ENCODE measurements at regions not wholly inside any gene's neighbourhood (a gene's known extent, or its start where the extent isn't known, plus 50 kb on each side); places are given as distances from the start of the nearest gene placed in this dataset.
"Not testable (repeated sequence)": the region's sequence is repeated elsewhere in the genome, so short reads cannot be mapped to it uniquely, and the experiment has no call there.

- peaks cover 4% of the 10 kb centered on the region for H3K4me1 Mint-ChIP-seq
- H3K4me3 Mint-ChIP-seq: no peak overlapping the region
- no peaks in the 10 kb centered on the region for H3K27me3 Mint-ChIP-seq (ENCODE audit: low read depth)
Measured at GRCh38 chr6:8174571-8174970, 72.2 kb upstream of the EEF1E1 start.

DNA sequence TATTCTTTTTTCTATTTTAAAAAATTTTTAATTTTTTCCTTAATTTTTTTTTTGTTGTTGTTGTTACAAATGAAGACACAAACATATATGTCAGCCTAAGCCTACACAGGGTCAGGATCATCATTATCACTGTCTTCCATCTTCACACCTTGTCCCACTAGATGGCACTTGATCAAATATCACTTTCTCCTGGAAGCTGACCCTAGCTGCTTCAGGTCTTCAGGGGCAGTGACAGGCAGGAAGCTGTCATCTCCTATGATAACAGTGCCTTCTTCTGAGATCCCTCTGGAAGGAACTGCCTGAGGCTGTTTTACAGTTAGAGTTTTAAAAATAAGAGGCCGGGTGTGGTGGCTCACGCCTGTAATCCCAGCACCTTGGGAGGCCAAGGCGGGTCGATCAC lies 70.2 kb upstream of the EEF1E1 start:
- TF ChIP-seq, protein P1, sequence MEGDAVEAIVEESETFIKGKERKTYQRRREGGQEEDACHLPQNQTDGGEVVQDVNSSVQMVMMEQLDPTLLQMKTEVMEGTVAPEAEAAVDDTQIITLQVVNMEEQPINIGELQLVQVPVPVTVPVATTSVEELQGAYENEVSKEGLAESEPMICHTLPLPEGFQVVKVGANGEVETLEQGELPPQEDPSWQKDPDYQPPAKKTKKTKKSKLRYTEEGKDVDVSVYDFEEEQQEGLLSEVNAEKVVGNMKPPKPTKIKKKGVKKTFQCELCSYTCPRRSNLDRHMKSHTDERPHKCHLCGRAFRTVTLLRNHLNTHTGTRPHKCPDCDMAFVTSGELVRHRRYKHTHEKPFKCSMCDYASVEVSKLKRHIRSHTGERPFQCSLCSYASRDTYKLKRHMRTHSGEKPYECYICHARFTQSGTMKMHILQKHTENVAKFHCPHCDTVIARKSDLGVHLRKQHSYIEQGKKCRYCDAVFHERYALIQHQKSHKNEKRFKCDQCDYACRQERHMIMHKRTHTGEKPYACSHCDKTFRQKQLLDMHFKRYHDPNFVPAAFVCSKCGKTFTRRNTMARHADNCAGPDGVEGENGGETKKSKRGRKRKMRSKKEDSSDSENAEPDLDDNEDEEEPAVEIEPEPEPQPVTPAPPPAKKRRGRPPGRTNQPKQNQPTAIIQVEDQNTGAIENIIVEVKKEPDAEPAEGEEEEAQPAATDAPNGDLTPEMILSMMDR (conservative IDR thresholded peaks at IDR 0.05): no peak
- Mint-ChIP-seq H3K4me1 (no peaks in the 10 kb centered on the region), H3K36me3 (ENCODE audit: low read depth) (no peaks in the 10 kb centered on the region), H3K9me3 (peaks cover 3% of the 10 kb centered on the region), H3K27me3 (ENCODE audit: low read depth) (no peaks in the 10 kb centered on the region), H3K4me3 (no peak overlapping the region), H3K27ac (ENCODE audit: unreplicated experiment) (no peak overlapping the region)
- DNase-seq (ENCODE audit: low read depth, low spot score): no peak

More at GRCh38 chr6:8174571-8174970, 72.2 kb upstream of the EEF1E1 start:
- TF ChIP-seq, protein P1 (conservative IDR thresholded peaks at IDR 0.05): no peak
- Mint-ChIP-seq H3K36me3 (ENCODE audit: low read depth) (no peaks in the 10 kb centered on the region), H3K27ac (ENCODE audit: unreplicated experiment) (peak overlapping the region; percentile 53), H3K9me3 (peaks cover 3% of the 10 kb centered on the region)
- DNase-seq (ENCODE audit: low read depth, low spot score): no peak

GRCh38 chr6:8170754-8171153 lies 68.4 kb upstream of the EEF1E1 start:
- DNase-seq (ENCODE audit: low read depth, low spot score): no peak
- H3K4me1 Mint-ChIP-seq: no peaks in the 10 kb centered on the region
- no peaks in the 10 kb centered on the region for H3K27me3 Mint-ChIP-seq (ENCODE audit: low read depth)
- H3K36me3 Mint-ChIP-seq (ENCODE audit: low read depth): no peaks in the 10 kb centered on the region
- TF ChIP-seq, protein P1 (conservative IDR thresholded peaks at IDR 0.05): no peak
- peaks cover 6% of the 10 kb centered on the region for H3K9me3 Mint-ChIP-seq
- no peak overlapping the region for H3K4me3 Mint-ChIP-seq
- H3K27ac Mint-ChIP-seq (ENCODE audit: unreplicated experiment): no peak overlapping the region

DNA sequence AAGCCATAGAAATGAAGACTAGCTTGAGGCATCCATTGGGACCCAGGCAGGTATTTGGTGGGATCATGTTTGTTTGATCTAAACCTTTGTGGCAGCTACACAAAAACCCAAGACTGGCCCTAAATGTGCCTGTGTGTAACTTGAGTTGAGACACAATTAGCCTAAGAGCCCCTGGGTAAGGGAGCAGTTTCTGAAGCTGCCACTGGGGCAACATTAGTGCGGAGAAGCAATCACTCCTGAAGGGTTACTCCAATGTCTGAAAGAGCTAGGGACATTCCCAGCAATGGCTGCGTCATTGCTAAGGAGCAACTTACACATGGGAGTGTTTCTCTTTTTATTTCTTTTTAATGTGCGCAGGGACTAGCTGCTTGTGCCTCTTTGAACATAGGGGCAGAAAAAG lies 67.9 kb upstream of the EEF1E1 start:
- H3K36me3 Mint-ChIP-seq (ENCODE audit: low read depth): no peaks in the 10 kb centered on the region
- no peak for DNase-seq (ENCODE audit: low read depth, low spot score)
- no peak overlapping the region for H3K27ac Mint-ChIP-seq (ENCODE audit: unreplicated experiment)
- no peaks in the 10 kb centered on the region for H3K4me1 Mint-ChIP-seq
- no peak overlapping the region for H3K4me3 Mint-ChIP-seq
- peaks cover 6% of the 10 kb centered on the region for H3K9me3 Mint-ChIP-seq
- no peaks in the 10 kb centered on the region for H3K27me3 Mint-ChIP-seq (ENCODE audit: low read depth)
- TF ChIP-seq, protein P1 (conservative IDR thresholded peaks at IDR 0.05): no peak

GRCh38 chr6:8166156-8166555 lies 63.8 kb upstream of the EEF1E1 start:
- no peak overlapping the region for H3K4me3 Mint-ChIP-seq
- H3K27me3 Mint-ChIP-seq (ENCODE audit: low read depth): no peaks in the 10 kb centered on the region
- H3K36me3 Mint-ChIP-seq (ENCODE audit: low read depth): no peaks in the 10 kb centered on the region
- TF ChIP-seq, protein P1 (conservative IDR thresholded peaks at IDR 0.05): no peak
- DNase-seq (ENCODE audit: low read depth, low spot score): no peak
- peaks cover 3% of the 10 kb centered on the region for H3K9me3 Mint-ChIP-seq
- no peaks in the 10 kb centered on the region for H3K4me1 Mint-ChIP-seq
- no peak overlapping the region for H3K27ac Mint-ChIP-seq (ENCODE audit: unreplicated experiment)

DNA sequence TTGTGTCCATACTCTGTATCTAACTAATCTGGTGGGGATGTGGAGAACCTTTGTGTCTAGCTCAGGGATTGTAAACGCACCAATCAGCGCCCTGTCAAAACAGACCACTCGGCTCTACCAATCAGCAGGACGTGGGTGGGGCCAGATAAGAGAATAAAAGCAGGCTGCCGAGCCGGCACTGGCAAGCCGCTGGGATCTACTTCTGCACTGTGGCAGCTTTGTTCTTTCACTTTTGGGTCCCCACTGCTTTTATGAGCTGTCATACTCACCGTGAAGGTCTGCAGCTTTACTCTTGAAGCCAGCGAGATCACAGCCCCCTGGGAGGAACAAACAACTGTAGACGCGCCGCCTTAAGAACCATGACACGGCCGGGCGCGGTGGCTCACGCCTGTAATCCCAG lies 62.7 kb upstream of the EEF1E1 start:
- H3K9me3 Mint-ChIP-seq; DNase-seq (ENCODE audit: low read depth, low spot score); H3K27me3 Mint-ChIP-seq (ENCODE audit: low read depth); H3K27ac Mint-ChIP-seq (ENCODE audit: unreplicated experiment); H3K4me3 Mint-ChIP-seq; H3K36me3 Mint-ChIP-seq (ENCODE audit: low read depth); H3K4me1 Mint-ChIP-seq: not testable (repeated sequence)

GRCh38 chr6:8164281-8164680 lies 61.9 kb upstream of the EEF1E1 start:
- not testable (repeated sequence) for H3K27me3 Mint-ChIP-seq (ENCODE audit: low read depth); DNase-seq (ENCODE audit: low read depth, low spot score); H3K9me3 Mint-ChIP-seq; H3K36me3 Mint-ChIP-seq (ENCODE audit: low read depth); H3K4me3 Mint-ChIP-seq; H3K27ac Mint-ChIP-seq (ENCODE audit: unreplicated experiment); H3K4me1 Mint-ChIP-seq
